ENCODE measurements at regions not wholly inside any gene's neighbourhood (a gene's known extent, or its start where the extent isn't known, plus 50 kb on each side); places are given as distances from the start of the nearest gene placed in this dataset.
A peak's percentile ranks its signal among the peaks of the same experiment; 100 is the strongest.
"Not testable (repeated sequence)": the region's sequence is repeated elsewhere in the genome, so short reads cannot be mapped to it uniquely, and the experiment has no call there.

- no peak for DNase-seq
Observed at GRCh38 chr3:23710555-23710954, 95.2 kb upstream of the UBE2E1 start.

GRCh38 chr3:23711916-23712494, 93.8 kb upstream of the UBE2E1 start:
- DNase-seq: no peak

- DNase-seq: no peak
Observed at GRCh38 chr3:23712656-23713559, 92.8 kb upstream of the UBE2E1 start.

GRCh38 chr3:23713641-23714040, 92.1 kb upstream of the UBE2E1 start:
- DNase-seq: no peak

- no peak for DNase-seq
Observed at GRCh38 chr3:23720059-23720458, 85.7 kb upstream of the UBE2E1 start.

- no peak for DNase-seq
Observed at GRCh38 chr3:23720885-23721284, 84.9 kb upstream of the UBE2E1 start.

- DNase-seq: no peak
Observed at GRCh38 chr3:23723141-23723540, 82.6 kb upstream of the UBE2E1 start.

GRCh38 chr3:23723930-23724329, 81.8 kb upstream of the UBE2E1 start:
- DNase-seq: no peak

- DNase-seq: peak; percentile 31
Observed at GRCh38 chr3:23726811-23727548, 78.8 kb upstream of the UBE2E1 start.

- DNase-seq: no peak
Observed at GRCh38 chr3:23728601-23729117, 77.1 kb upstream of the UBE2E1 start.

- DNase-seq: not testable (repeated sequence)
Observed at GRCh38 chr3:23729362-23729761, 76.4 kb upstream of the UBE2E1 start.

- DNase-seq: no peak
Observed at GRCh38 chr3:23734481-23734880, 71.3 kb upstream of the UBE2E1 start.

GRCh38 chr3:23735062-23735461, 70.7 kb upstream of the UBE2E1 start:
- no peak for DNase-seq

GRCh38 chr3:23735535-23736326, 70.0 kb upstream of the UBE2E1 start:
- no peak for DNase-seq

- DNase-seq: no peak
Observed at GRCh38 chr3:23738944-23739343, 66.8 kb upstream of the UBE2E1 start.

- peak; percentile 45 for DNase-seq
Observed at GRCh38 chr3:23739536-23739935, 66.2 kb upstream of the UBE2E1 start.

- peak; percentile 41 for DNase-seq
Observed at GRCh38 chr3:23740517-23740965, 65.2 kb upstream of the UBE2E1 start.

- no peak for DNase-seq
Observed at GRCh38 chr3:23741036-23741706, 64.6 kb upstream of the UBE2E1 start.

GRCh38 chr3:23743141-23743784, 62.5 kb upstream of the UBE2E1 start:
- no peak for DNase-seq

- no peak for DNase-seq
Observed at GRCh38 chr3:23746441-23746840, 59.3 kb upstream of the UBE2E1 start.

GRCh38 chr3:23747841-23748240, 57.9 kb upstream of the UBE2E1 start:
- no peak for DNase-seq
